NB4 (cell line): ENCODE measurements at regions not wholly inside any gene's neighbourhood (a gene's known extent, or its start where the extent isn't known, plus 50 kb on each side); places are given as distances from the start of the nearest gene placed in this dataset.
"Not testable (repeated sequence)": the region's sequence is repeated elsewhere in the genome, so short reads cannot be mapped to it uniquely, and the experiment has no call there.

Experiments used
- DNase-seq: peaks from one replicate; pipeline ENCODE4 v3.0.0; 2010; ENCODE audit warnings: low read depth
- H3K4me3 ChIP-seq: one replicate; pipeline ENCODE4 v1.5.1; 2011; ENCODE audit warnings: mild to moderate bottlenecking, low read depth, low read length, moderate library complexity
- CTCF ChIP-seq: IDR thresholded peaks from one replicate; pipeline ENCODE4 v1.5.1; 2012; ENCODE audit warnings: low read depth, low read length
- MAX ChIP-seq: IDR thresholded peaks from 2 replicates; pipeline ENCODE4 v1.6.1; 2011; ENCODE audit warnings: low read depth, low read length
- MYC ChIP-seq: IDR thresholded peaks from 2 replicates; pipeline ENCODE4 v1.6.1; 2011; ENCODE audit warnings: low read depth, low read length
- POLR2A ChIP-seq: IDR thresholded peaks from 2 replicates; pipeline ENCODE4 v1.6.1; 2011; ENCODE audit warnings: mild to moderate bottlenecking; ENCODE audit not compliant: insufficient read length; ENCODE audit errors: extremely low read depth

- no peak for DNase-seq
- no peak overlapping the region for H3K4me3 ChIP-seq
- TF ChIP-seq POLR2A (no peak), CTCF (no peak), MAX (no peak), MYC (no peak)
Measured at GRCh38 chr10:83539528-83540308, 599.6 kb upstream of the GHITM start.

- TF ChIP-seq POLR2A (no peak), MAX (no peak), CTCF (no peak), MYC (no peak)
- no peak overlapping the region for H3K4me3 ChIP-seq
- DNase-seq = no peak
Measured at GRCh38 chr10:83541046-83541445, 598.3 kb upstream of the GHITM start.

- no peak overlapping the region for H3K4me3 ChIP-seq
- no peak for DNase-seq
- TF ChIP-seq MAX (no peak), CTCF (no peak)
Measured at GRCh38 chr10:83542774-83543411, 596.4 kb upstream of the GHITM start.

GRCh38 chr10:83543691-83544462, 595.4 kb upstream of the GHITM start:
- DNase-seq = no peak
- H3K4me3 ChIP-seq = no peak overlapping the region
- TF ChIP-seq POLR2A (no peak), MYC (no peak), CTCF (no peak), MAX (no peak)

- no peak for DNase-seq
- H3K4me3 ChIP-seq = no peak overlapping the region
- TF ChIP-seq CTCF (no peak), MYC (no peak), MAX (no peak), POLR2A (no peak)
Measured at GRCh38 chr10:83545901-83546391, 593.4 kb upstream of the GHITM start.

GRCh38 chr10:83551190-83551589, 588.1 kb upstream of the GHITM start:
- DNase-seq = peak; percentile 55
- H3K4me3 ChIP-seq = not testable (repeated sequence)
